HEK293T (cell line): ENCODE measurements at regions not wholly inside any gene's neighbourhood (a gene's known extent, or its start where the extent isn't known, plus 50 kb on each side); places are given as distances from the start of the nearest gene placed in this dataset.

Experiments used
- CTCF ChIA-PET: fragments of 350-600 bp; formaldehyde crosslinking; extraction: SDS; loops from one replicate; lab custom pipeline; 2021; ENCODE audit warnings: antibody characterized with exemption, inconsistent platforms; lab: Yijun Ruan, JAX
- POLR2A ChIA-PET: fragments of 350-600 bp; formaldehyde crosslinking; extraction: SDS; loops from one replicate; lab custom pipeline; 2020; ENCODE audit warnings: antibody characterized with exemption, inconsistent platforms; lab: Yijun Ruan, JAX
- DNase-seq: peaks from one replicate; pipeline ENCODE4 v3.0.0; 2012; ENCODE audit warnings: mixed read lengths; ENCODE audit errors: extremely low spot score
- ARNT ChIP-seq: fragments of 450-650 bp; IDR thresholded peaks from 2 replicates; pipeline ENCODE4 v1.6.1; 2017; ENCODE audit warnings: mild to moderate bottlenecking
- BHLHE40 ChIP-seq: fragments of 450-650 bp; IDR thresholded peaks from 2 replicates; pipeline ENCODE4 v1.6.1; 2016; ENCODE audit warnings: mild to moderate bottlenecking, moderate library complexity, borderline replicate concordance
- CTBP1 ChIP-seq: fragments of 450-650 bp; IDR thresholded peaks from 2 replicates; pipeline ENCODE4 v1.6.1; 2016; ENCODE audit warnings: borderline replicate concordance
- ELF4 ChIP-seq: fragments of 450-650 bp; IDR thresholded peaks from 2 replicates; pipeline ENCODE4 v1.6.1; 2017; ENCODE audit warnings: antibody characterized with exemption
- FOXA1 ChIP-seq: fragments of 450-650 bp; IDR thresholded peaks from 2 replicates; pipeline ENCODE4 v1.6.1; 2016; ENCODE audit warnings: mild to moderate bottlenecking
- FOXK2 ChIP-seq: fragments of 450-650 bp; IDR thresholded peaks from 2 replicates; pipeline ENCODE4 v1.6.1; 2016; ENCODE audit warnings: mild to moderate bottlenecking
- FOXM1 ChIP-seq: fragments of 450-650 bp; IDR thresholded peaks from 2 replicates; pipeline ENCODE4 v1.6.1; 2017; ENCODE audit warnings: mild to moderate bottlenecking, borderline replicate concordance
- HDGF ChIP-seq: fragments of 450-650 bp; IDR thresholded peaks from 2 replicates; pipeline ENCODE4 v1.6.1; 2017; ENCODE audit warnings: antibody characterized with exemption, borderline replicate concordance
- L3MBTL2 ChIP-seq: fragments of 450-650 bp; conservative IDR thresholded peaks from 2 replicates; pipeline ENCODE4 v1.6.1; 2016; ENCODE audit warnings: mild to moderate bottlenecking
- LEF1 ChIP-seq: fragments of 450-650 bp; IDR thresholded peaks from 2 replicates; pipeline ENCODE4 v1.6.1; 2017; ENCODE audit warnings: mild to moderate bottlenecking, borderline replicate concordance
- NFRKB ChIP-seq: fragments of 450-650 bp; IDR thresholded peaks from 2 replicates; pipeline ENCODE4 v1.6.1; 2016; ENCODE audit warnings: mild to moderate bottlenecking, moderate library complexity
- SP1 ChIP-seq: fragments of 450-650 bp; IDR thresholded peaks from 2 replicates; pipeline ENCODE4 v1.6.1; 2017
- SUZ12 ChIP-seq: fragments of 450-650 bp; IDR thresholded peaks from 2 replicates; pipeline ENCODE4 v1.6.1; 2016; ENCODE audit warnings: mild to moderate bottlenecking
- TARDBP ChIP-seq: fragments of 450-650 bp; IDR thresholded peaks from 2 replicates; pipeline ENCODE4 v1.6.1; 2016
- ZNF384 ChIP-seq: fragments of 450-650 bp; IDR thresholded peaks from 2 replicates; pipeline ENCODE4 v1.6.1; 2016
- TF ChIP-seq, protein P1 (sequence below): fragments of 450-650 bp; IDR thresholded peaks from 2 replicates; pipeline ENCODE4 v1.6.1; 2016

DNA sequence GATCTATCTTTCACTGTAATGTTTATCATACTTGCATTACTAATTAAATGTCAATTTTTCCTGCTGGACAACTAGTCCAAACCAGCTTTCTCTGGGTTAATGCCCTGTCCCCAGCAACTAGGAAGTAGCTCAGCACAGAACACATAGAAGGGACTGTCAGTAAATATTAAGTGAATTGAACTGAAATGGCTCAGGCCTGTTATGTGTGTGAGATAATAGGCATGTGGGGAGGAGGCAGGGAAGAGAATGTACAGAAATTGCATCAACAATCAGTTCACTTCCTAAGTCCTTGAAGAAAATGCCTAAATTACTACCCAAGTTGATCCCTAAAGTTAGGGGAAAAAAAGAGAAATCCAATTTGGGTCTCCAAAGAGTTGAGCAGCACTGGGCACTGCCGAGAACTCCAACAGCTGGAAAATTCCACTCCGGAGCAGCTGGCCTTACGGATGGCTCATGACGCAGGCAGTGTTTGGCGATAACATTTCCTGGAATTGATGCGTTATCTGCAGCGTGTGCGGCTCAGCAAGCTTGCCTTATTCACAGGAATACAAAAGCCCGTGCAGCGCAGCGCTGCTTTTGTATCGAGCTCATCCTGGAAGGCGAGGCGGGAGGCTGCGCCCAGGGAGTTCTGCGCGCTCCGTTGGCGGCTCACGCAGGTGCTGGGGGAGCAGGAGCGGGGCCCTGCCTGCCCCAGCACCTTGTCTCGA lies 297.3 kb upstream of the LCORL start:
- no peak for DNase-seq
- ChIA-PET POLR2A (no interaction called here), CTCF (no interaction called here)
- TF ChIP-seq ARNT (no peak), HDGF (no peak), SP1 (no peak), L3MBTL2 (no peak), ZNF384 (no peak), ELF4 (no peak), SUZ12 (no peak), TARDBP (no peak), FOXA1 (no peak), LEF1 (no peak), NFRKB (no peak), FOXK2 (no peak), CTBP1 (no peak), FOXM1 (no peak), BHLHE40 (no peak)
- TF ChIP-seq, protein P1, sequence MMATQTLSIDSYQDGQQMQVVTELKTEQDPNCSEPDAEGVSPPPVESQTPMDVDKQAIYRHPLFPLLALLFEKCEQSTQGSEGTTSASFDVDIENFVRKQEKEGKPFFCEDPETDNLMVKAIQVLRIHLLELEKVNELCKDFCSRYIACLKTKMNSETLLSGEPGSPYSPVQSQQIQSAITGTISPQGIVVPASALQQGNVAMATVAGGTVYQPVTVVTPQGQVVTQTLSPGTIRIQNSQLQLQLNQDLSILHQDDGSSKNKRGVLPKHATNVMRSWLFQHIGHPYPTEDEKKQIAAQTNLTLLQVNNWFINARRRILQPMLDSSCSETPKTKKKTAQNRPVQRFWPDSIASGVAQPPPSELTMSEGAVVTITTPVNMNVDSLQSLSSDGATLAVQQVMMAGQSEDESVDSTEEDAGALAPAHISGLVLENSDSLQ, result no peak

DNA sequence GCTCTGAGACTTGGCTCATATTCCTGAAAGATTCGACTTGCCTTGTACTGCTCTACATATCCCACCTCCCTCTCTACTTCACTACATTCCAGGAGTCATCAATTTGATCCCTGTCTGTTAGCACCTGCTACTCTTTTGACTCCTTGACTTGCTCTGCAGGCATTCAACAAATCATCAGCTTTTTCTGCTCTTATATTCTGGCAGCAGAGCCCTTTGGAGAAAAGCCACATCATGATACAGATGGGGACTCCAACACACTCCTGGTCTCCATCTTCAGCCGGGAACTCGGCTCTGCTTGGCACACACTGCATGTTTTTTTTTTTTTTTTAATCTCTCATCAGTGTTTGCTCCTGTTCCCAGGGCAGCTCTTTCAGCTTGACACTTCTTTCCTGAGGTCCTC lies 293.2 kb upstream of the LCORL start:
- no peak for DNase-seq
- CTCF ChIA-PET, result no interaction called here
- TF ChIP-seq SUZ12, result no peak
- POLR2A ChIA-PET, result no interaction called here

DNA sequence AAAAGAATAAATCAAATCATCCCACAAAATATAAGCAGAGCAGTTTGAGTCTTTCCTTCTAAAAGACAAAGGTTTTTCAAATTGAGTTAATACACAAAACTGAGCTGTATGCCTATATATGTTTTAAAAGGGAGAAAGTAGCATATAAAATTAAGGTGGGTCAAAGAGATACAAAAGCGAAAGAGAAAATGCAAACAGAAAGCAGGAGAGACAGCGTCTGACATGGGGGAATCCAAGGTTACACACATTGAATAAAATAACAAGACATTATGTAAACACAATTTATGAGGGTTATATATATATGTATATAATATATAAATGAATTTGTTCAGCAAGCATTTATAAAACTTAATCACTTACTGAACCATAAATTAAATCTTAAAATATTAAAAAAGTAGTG lies 276.1 kb upstream of the LCORL start:
- DNase-seq, result no peak
- no peak for TF ChIP-seq ZNF384
- ChIA-PET CTCF (no interaction called here), POLR2A (no interaction called here)

DNA sequence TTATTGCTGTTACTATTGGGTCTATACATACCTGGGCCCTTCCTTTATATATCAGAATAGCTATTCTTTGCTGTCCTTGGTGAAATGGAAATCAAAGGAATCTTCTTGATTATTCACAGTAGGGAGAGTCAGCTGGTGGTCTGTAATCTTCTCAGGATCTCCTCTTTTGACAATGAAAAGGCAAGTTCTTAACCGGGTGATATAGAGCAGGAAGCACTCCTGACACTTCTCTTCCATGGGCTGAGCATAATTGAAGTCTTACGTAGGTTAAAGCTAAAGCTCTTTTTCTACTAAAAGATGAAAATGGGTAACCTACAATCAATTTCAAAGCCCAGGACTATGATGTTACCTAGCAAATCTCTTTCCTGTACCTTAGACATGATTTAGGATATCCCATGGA lies 274.9 kb upstream of the LCORL start:
- no peak for DNase-seq
- POLR2A ChIA-PET, result no interaction called here
- CTCF ChIA-PET, result no interaction called here
- TF ChIP-seq LEF1 (no peak), FOXA1 (no peak), ARNT (no peak), ELF4 (no peak), FOXK2 (no peak), BHLHE40 (no peak), ZNF384 (no peak), SP1 (no peak), CTBP1 (no peak), L3MBTL2 (no peak)
- TF ChIP-seq, protein P1, result no peak

DNA sequence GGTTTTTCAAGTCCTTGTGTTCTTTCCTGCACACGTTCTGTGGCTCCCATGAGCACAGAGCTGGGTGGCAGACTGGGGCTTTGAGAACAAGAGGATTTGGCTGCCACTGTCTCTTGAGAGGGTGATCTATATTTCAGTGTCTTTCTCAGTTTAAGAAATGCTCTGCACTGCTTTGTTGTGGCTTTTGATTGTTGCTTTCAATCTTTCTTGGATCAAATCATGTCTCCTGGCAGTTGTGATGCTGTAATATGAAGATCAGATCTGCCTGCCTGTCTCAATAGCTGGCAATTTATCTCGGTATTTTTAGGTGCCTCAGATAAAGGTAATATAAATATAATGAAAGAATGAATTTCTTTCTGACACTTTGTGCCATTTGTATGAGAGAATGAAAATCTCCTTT lies 273.3 kb upstream of the LCORL start:
- TF ChIP-seq, protein P1, result no peak
- no peak for TF ChIP-seq BHLHE40
- TF ChIP-seq LEF1, result no peak
- TF ChIP-seq FOXK2, result no peak
- no peak for TF ChIP-seq NFRKB
- TF ChIP-seq HDGF, result no peak
- no peak for TF ChIP-seq SUZ12
- no peak for TF ChIP-seq ELF4
- POLR2A ChIA-PET, result no interaction called here
- CTCF ChIA-PET, result no interaction called here
- DNase-seq, result no peak

DNA sequence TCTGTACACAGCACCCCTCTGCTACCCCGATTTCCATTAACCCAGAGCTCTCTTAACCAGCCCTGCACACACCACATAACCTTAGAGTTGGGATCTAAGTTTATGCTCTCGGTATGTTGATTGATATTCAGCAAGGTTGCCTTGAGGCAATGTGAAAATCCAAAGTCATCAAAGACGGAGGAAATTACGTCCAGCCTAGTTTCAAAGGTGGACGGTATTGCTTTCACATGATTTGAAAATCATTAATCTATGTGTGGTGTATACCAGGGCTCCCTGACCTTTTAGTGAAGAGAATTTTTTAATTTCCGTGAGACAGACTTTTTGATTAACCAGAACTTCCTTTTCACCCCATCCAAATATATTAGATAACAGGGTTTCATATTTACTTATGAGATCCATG lies 272.5 kb upstream of the LCORL start:
- no peak for TF ChIP-seq LEF1
- TF ChIP-seq ARNT, result no peak
- TF ChIP-seq NFRKB, result no peak
- no peak for TF ChIP-seq FOXM1
- TF ChIP-seq BHLHE40, result no peak
- TF ChIP-seq HDGF, result no peak
- no peak for DNase-seq
- ChIA-PET CTCF (no interaction called here), POLR2A (no interaction called here)

DNA sequence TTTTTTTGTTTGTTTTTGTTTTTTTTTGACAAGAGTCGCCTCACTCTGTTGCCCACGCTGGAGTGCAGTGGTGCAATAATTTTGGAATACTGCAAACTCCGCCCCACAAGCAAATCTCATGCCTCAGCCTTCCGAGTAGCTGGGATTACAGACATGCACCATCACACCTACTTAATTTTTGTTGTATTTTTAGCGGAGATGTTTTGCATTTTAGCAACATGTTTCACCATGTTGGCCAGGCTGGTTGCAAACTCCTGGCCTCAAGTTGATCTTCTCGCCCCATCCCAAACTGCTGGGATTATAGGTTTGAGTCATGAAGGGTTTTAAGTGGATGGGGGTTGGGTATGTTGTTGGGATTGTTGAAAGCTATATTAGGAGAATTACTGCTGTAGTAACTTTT lies 270.9 kb upstream of the LCORL start:
- TF ChIP-seq, protein P1, result no peak
- TF ChIP-seq TARDBP, result no peak
- no peak for TF ChIP-seq FOXK2
- TF ChIP-seq FOXA1, result no peak
- no peak for TF ChIP-seq LEF1
- TF ChIP-seq BHLHE40, result no peak
- no peak for TF ChIP-seq ELF4
- no peak for DNase-seq
- ChIA-PET CTCF (interaction anchor here (0.6 kb wide), 1 partner anchor 656 kb away, joined by 3 read pairs; no protein-coding TSS in a partner anchor), POLR2A (no interaction called here)
